DMS153 treated with DMSO at 0.1 percent for 48 hours (cell line): ENCODE measurements at regions not wholly inside any gene's neighbourhood (a gene's known extent, or its start where the extent isn't known, plus 50 kb on each side); places are given as distances from the start of the nearest gene placed in this dataset.

Experiments
- DNase-seq: peaks from one replicate; lab custom pipeline; 2025; ENCODE audit not compliant: unreplicated experiment; lab: John Stamatoyannopoulos, UW

DNA sequence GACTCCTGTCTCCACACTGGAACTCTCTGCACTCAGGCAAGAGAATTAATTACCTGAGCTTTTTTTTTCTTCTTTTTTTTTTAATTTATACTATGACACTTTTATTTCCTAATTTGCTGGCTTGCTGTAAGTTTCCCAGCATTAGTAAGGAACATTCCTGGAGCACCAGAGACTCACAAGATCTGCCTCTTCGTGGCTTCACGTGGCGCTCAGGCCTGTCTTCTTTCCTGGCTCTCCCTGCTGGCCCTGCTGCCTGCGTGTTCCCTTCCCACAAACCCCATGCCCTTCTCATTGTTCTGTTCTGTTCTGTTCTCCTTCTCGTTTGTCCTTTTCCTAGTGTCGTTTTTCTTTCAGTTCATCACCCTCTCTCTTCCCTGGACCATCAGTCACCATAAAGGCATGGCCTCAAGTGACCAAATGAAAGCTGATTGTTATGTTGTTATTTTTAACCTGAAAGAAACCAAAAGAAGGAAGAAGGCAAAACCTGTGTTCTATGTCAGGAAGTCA lies 591.6 kb upstream of the PFKP start:
- DNase-seq = no peak

GRCh38 chr10:2471811-2472210 lies 595.5 kb upstream of the PFKP start:
- no peak for DNase-seq

DNA sequence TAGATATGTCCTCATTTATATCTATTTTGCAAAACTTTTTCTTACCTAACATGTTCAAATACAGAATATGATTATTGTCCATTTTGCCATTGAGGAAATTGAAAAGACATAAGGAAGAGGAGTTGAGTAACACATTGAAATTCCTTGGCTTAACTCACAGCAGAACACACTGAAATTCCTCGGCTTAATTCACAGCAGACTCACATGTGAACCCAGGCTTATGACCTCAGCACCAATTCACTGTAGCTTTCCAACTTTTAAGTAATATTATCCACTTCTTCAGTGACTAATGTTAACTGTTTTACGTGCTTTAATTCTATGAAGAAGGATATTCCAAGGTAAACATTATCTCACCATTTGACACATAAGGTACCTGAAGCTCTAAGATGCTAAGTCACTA lies 597.5 kb upstream of the PFKP start:
- DNase-seq = no peak

DNA sequence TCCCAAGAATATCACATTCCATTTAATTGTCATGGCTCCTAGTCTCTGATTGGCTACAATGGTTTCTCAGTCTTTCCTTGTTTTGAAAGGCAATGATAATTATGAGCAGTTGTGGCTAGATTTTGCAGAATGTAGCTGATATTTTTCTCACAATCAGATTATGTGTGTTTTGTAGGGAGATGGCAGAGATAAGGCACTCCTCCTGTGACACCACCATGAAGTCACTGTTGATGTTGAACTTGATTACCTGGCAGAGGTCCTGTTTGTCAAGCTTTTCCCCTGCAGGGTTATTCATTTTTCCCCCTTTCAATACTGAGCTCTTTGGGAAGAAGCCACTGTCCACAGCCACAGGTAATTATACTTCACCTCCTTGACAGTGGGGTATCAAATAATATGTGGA lies 602.9 kb upstream of the PFKP start:
- DNase-seq = no peak

- no peak for DNase-seq
Measured at GRCh38 chr10:2463316-2463715, 604.0 kb upstream of the PFKP start.

- DNase-seq = no peak
Measured at GRCh38 chr10:2462581-2462980, 604.8 kb upstream of the PFKP start.

DNA sequence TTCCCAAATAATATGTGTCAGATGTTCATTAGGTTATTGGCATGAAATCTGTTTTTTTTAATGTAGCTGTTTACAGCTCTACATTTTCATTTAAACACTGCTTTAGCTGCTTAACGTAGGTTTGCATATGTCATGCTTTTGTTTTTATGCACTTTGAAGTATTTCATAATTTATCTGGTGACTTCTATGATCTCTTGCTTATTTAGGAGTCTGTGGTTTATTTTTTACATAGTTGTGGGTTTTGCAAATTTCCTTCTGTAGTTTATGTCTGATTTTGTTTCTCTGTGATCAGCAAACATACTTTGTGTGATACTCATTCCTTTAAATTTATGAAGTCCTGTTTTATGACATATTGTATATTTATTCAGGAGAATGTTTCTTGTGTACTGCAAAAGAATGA lies 606.5 kb upstream of the PFKP start:
- no peak for DNase-seq

- DNase-seq = no peak
Measured at GRCh38 chr10:2459713-2460112, 607.6 kb upstream of the PFKP start.

- no peak for DNase-seq
Measured at GRCh38 chr10:2456834-2457233, 610.5 kb upstream of the PFKP start.

GRCh38 chr10:2445370-2445769 lies 622.0 kb upstream of the PFKP start:
- no peak for DNase-seq

DNA sequence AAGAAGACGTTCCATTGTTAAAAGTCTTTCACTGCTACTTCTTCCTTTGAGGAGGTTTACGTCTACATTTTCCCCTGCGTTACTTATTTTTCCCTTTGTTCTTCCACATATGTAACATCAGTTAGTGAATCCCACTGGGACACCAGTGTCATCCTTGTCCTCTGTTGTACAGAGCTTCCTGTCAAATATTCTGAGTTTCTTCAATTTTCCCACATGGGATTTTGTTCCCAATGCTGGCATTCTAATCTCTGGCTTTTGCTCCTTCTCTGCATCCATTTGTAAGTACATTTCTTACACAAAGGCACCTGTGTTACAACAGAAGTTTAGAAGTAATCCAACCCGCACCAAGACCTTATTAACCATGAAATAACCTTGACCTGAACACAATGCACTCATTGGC lies 627.4 kb upstream of the PFKP start:
- no peak for DNase-seq

DNA sequence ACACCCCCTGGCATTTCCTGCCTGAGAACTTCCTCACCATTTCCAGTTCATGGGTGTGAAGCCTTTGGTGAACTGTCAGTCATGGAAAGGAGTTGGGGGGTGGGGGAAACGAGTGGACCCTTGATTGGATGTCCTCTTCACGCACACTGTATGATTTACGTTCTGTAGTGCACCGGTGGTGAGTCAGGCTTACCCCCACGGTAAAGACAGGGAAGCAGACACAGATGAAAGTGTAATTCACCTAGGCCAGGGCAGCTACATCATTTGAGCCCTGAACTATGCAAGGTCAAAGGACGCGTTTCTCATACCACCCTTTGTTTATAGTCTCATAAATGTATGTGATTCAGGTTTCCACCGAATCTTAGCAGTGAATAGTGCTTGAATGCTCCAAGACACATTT lies 628.3 kb upstream of the PFKP start:
- DNase-seq = no peak

DNA sequence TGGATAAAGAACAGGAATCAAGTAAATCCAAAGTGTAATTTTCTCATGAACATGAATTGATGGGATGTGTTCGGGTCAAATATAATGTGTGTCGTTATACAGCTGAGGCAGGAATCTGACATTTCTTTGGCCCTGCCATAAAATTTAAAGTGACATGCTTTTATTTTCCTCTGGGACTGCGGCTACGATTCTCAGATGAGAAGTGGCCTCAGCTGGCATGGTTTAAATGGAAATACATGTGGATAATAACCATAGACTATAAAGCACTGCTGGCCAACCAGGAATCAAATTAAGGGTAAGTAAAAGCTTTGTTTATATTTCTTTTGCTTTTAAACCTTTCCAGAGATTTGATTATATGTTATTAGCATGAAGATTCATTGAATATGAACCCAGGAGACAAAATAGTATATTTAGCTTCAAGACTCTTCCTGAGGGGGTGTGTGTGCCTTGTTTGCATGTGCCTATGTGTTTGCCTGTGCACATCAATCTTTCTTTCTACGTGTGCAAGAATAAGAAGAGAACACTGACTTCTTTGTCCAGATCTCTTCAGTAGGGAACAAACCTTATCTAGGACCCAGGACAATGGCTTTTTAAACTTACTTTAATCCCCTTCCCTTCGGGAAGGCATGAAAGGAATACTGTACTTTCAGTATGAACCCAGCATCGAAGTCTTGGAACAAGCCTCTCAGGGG lies 629.0 kb upstream of the PFKP start:
- DNase-seq = no peak

- no peak for DNase-seq
Measured at GRCh38 chr10:2436933-2437332, 630.4 kb upstream of the PFKP start.

GRCh38 chr10:2431961-2432360 lies 635.4 kb upstream of the PFKP start:
- no peak for DNase-seq

GRCh38 chr10:2427412-2427811 lies 639.9 kb upstream of the PFKP start:
- DNase-seq = no peak

DNA sequence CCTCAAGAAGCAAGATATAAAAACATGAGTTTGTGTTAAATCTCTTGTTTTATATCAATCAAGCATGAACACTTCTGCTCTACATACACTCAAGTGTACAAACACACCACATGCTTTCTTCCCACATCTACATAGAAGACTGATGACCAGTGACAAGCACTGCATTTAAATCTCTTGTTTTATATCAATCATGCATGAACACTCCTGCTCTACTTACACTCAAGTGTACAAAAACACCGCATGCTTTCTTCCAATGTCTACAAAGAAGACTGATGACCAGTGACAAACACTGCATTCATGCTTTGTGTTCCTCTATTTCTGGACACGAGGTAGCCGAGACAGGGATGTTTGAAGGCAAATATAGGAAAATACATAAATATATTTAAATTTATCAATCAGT lies 642.0 kb upstream of the PFKP start:
- no peak for DNase-seq

- DNase-seq = no peak
Measured at GRCh38 chr10:2414562-2414961, 652.8 kb upstream of the PFKP start.

GRCh38 chr10:2414039-2414438 lies 653.3 kb upstream of the PFKP start:
- no peak for DNase-seq

DNA sequence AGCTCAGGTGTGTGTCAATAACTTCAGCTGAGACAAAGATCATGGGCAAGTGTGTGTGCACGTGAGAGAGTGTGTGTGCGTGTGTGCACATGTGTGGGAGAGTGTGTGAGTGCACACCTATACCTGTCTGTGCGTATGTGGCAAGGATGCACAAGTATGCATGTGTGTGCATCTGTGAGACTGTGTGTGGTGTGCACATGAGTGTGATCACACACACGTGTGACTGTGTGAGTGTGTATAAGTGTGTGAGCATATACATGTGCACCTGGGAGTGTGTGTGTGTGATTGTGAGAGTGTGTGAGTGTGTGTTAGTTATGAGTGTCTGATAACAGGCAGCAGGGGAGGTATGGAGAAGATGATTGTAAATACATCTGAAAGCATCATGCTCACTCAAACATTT lies 657.3 kb upstream of the PFKP start:
- DNase-seq = no peak

DNA sequence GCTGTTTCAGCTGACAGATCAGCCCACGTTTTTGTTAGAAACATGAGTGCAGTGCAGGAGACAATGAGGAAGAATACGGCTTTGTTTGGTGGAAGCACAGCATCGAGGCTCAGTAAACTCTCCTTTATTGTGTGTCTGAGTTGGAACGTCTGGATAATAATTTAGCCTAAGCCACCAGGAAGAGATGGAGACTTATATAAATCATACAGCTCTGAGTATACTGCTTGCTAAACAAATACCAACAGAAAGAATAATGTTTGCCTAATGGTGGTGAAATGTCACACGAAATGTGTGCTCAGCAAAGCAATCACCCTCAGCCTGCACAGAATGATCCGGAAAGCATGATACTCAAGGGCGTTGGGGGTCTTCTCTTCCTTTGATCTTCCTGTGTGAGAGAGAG lies 664.1 kb upstream of the ADARB2 start:
- DNase-seq = peak; percentile 44

DNA sequence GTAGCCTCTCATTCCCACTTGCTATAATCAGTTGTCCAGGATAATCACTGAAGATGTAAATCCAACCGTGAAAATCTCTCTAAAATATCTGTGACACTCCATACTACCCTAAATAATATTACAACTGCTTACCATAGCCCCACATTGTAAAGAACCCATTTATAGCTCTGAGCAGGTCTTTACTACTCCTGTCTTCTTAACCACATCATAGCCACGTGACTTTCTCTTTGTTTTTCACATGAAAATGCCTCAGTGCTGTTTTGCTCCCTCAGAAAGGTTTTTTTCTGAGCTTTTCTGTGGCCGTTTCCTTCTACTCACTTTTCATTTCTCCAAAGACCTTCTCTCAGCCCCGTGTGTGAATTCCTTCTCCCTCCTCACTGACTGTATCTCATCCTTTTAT lies 662.2 kb upstream of the ADARB2 start:
- DNase-seq = no peak

GRCh38 chr10:2392145-2392812 lies 655.0 kb upstream of the ADARB2 start:
- no peak for DNase-seq
